WTC11 (cell line): ENCODE measurements at regions not wholly inside any gene's neighbourhood (a gene's known extent, or its start where the extent isn't known, plus 50 kb on each side); places are given as distances from the start of the nearest gene placed in this dataset.

Experiments used
- ATAC-seq: fragments of 200-7000 bp; cut with Tn5 transposase; 2 replicates; pipeline ENCODE4 v1.10.0; 2021; ENCODE audit warnings: mild to moderate bottlenecking, moderate library complexity
- CTCF ChIA-PET: fragments of 300-600 bp; sonication (Branson Sonifier 250); formaldehyde crosslinking; loops from one replicate; lab custom pipeline; 2021; ENCODE audit warnings: antibody characterized with exemption; lab: Charles Lee
- POLR2A ChIA-PET: fragments of 350-600 bp; sonication (Branson Sonifier 250); formaldehyde crosslinking; loops from one replicate; lab custom pipeline; 2021; ENCODE audit warnings: antibody characterized with exemption; lab: Charles Lee
- DNase-seq: peaks from one replicate; pipeline ENCODE4 v3.0.0; 2021; ENCODE audit warnings: low spot score
- H3K27ac Mint-ChIP-seq: 2 replicates; pipeline ENCODE4 v1.8.0; 2021; ENCODE audit warnings: mixed read lengths
- H3K27me3 Mint-ChIP-seq: 2 replicates; pipeline ENCODE4 v1.8.0; 2021; ENCODE audit warnings: low read depth, mild to moderate bottlenecking, moderate library complexity, mixed read lengths
- H3K36me3 Mint-ChIP-seq: 2 replicates; pipeline ENCODE4 v1.8.0; 2021; ENCODE audit warnings: mixed read lengths
- H3K4me1 Mint-ChIP-seq: 2 replicates; pipeline ENCODE4 v1.8.0; 2022; ENCODE audit warnings: mixed read lengths
- H3K4me3 Mint-ChIP-seq: 2 replicates; pipeline ENCODE4 v1.8.0; 2021; ENCODE audit warnings: mild to moderate bottlenecking, moderate library complexity, mixed read lengths
- H3K9me3 Mint-ChIP-seq: 2 replicates; pipeline ENCODE4 v1.8.0; 2021; ENCODE audit warnings: mixed read lengths
- NR1H2 ChIP-seq: sonication (generic); formaldehyde crosslinking; IDR thresholded peaks from 2 replicates; pipeline ENCODE4 v1.9.0; 2021; ENCODE audit warnings: mild to moderate bottlenecking, moderate library complexity, missing genetic modification reagents
- RORB ChIP-seq: fragments of 250-450 bp; sonication (Bioruptor Pico); IDR thresholded peaks from 2 replicates; pipeline ENCODE4 v1.9.0; 2021; ENCODE audit warnings: mild to moderate bottlenecking
- ZNF121 ChIP-seq: sonication (generic); formaldehyde crosslinking; IDR thresholded peaks from 2 replicates; pipeline ENCODE4 v1.8.0; 2023; ENCODE audit warnings: missing genetic modification reagents
- ZNF219 ChIP-seq: sonication (generic); formaldehyde crosslinking; IDR thresholded peaks from 2 replicates; pipeline ENCODE4 v1.8.0; 2023; ENCODE audit warnings: missing genetic modification reagents, mild to moderate bottlenecking, borderline replicate concordance
- ZNF423 ChIP-seq: fragments of 250-450 bp; sonication (Bioruptor Pico); IDR thresholded peaks from 2 replicates; pipeline ENCODE4 v2.1.2; 2022; ENCODE audit warnings: mild to moderate bottlenecking, moderate library complexity
- TF ChIP-seq, protein P1 (sequence below): fragments of 250-450 bp; sonication (Bioruptor Pico); IDR thresholded peaks from 2 replicates; pipeline ENCODE4 v1.9.0; 2021; ENCODE audit warnings: mild to moderate bottlenecking, borderline replicate concordance
- TF ChIP-seq, protein P2 (sequence below): sonication (generic); formaldehyde crosslinking; IDR thresholded peaks from 2 replicates; pipeline ENCODE4 v1.8.1; 2023; ENCODE audit warnings: mild to moderate bottlenecking, moderate library complexity, missing genetic modification reagents
- TF ChIP-seq, protein P3 (sequence below): sonication (generic); formaldehyde crosslinking; conservative IDR thresholded peaks from 2 replicates; pipeline ENCODE4 v1.8.1; 2023; ENCODE audit warnings: mild to moderate bottlenecking, low read depth, missing genetic modification reagents, moderate library complexity
- TF ChIP-seq, protein P4 (sequence below): fragments of 250-450 bp; sonication (Bioruptor Pico); IDR thresholded peaks from 2 replicates; pipeline ENCODE4 v2.1.2; 2022; ENCODE audit warnings: mild to moderate bottlenecking, moderate library complexity
- TF ChIP-seq, protein P5 (sequence below): sonication (generic); formaldehyde crosslinking; IDR thresholded peaks from 2 replicates; pipeline ENCODE4 v1.8.1; 2023; ENCODE audit warnings: mild to moderate bottlenecking, missing genetic modification reagents, borderline replicate concordance

DNA sequence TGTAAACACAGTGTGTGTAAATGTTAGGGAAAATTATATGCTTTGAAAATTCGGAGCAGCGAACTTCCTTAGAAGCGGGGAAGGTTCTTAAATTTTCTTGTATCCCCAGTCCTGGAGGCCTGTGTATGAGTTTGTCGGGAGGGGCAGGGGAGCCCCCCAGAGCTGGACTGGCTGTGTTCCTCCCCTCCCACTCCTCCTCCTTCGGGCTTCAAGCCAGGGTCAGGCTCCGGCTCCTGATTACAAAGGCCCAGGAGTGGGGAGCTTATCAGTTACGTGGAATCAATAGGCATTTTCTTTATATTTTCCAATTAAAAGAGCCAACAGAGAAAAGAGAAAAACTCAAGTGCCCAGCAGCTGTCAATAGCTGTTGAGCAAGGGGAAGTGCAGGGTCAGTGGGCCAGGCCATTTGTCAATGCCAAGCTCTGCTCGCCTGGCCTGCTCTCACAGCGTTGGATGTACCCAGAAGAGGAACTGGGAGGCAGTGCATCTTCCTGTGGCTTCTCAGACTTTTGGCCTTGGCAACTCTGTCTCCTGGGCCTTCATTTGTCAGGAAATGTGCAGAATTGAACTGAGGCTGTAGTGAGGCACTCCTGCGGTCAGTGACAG, 156.9 kb upstream of the PCBD1 start (continued):
- TF ChIP-seq, protein P1, sequence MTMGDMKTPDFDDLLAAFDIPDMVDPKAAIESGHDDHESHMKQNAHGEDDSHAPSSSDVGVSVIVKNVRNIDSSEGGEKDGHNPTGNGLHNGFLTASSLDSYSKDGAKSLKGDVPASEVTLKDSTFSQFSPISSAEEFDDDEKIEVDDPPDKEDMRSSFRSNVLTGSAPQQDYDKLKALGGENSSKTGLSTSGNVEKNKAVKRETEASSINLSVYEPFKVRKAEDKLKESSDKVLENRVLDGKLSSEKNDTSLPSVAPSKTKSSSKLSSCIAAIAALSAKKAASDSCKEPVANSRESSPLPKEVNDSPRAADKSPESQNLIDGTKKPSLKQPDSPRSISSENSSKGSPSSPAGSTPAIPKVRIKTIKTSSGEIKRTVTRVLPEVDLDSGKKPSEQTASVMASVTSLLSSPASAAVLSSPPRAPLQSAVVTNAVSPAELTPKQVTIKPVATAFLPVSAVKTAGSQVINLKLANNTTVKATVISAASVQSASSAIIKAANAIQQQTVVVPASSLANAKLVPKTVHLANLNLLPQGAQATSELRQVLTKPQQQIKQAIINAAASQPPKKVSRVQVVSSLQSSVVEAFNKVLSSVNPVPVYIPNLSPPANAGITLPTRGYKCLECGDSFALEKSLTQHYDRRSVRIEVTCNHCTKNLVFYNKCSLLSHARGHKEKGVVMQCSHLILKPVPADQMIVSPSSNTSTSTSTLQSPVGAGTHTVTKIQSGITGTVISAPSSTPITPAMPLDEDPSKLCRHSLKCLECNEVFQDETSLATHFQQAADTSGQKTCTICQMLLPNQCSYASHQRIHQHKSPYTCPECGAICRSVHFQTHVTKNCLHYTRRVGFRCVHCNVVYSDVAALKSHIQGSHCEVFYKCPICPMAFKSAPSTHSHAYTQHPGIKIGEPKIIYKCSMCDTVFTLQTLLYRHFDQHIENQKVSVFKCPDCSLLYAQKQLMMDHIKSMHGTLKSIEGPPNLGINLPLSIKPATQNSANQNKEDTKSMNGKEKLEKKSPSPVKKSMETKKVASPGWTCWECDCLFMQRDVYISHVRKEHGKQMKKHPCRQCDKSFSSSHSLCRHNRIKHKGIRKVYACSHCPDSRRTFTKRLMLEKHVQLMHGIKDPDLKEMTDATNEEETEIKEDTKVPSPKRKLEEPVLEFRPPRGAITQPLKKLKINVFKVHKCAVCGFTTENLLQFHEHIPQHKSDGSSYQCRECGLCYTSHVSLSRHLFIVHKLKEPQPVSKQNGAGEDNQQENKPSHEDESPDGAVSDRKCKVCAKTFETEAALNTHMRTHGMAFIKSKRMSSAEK (CRISPR knock-in tag) = no peak

DNA sequence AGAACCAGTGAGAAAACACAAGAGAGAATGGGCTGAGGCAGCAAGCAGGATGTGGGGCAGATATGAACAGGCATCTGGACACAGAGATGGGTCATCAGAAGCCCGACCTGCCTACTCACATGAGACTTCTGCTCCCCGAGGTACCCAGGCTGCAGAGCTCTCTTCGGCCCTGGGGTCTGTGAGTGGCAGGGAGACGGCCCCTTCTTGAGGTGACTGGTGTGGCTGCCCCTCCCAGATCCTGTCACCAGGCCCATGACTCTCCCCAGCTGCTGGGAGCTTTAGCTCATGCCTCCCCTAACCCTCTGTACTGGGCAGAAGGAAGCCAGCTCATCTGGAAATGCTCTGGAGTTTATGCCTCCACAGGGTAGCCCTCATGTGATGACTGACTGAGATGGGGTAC, 157.6 kb upstream of the PCBD1 start:
- Mint-ChIP-seq H3K4me3 (no peak overlapping the region), H3K36me3 (no peaks in the 10 kb centered on the region), H3K27me3 (peaks cover 3% of the 10 kb centered on the region; the same call in 1 of the 2 replicates), H3K27ac (no peak overlapping the region), H3K4me1 (peaks cover 8% of the 10 kb centered on the region), H3K9me3 (no peaks in the 10 kb centered on the region)
- POLR2A ChIA-PET = no interaction called here
- ATAC-seq (no peak), DNase-seq (no peak)
- CTCF ChIA-PET = interaction anchor here (1.0 to 1.4 kb wide), 3 partner anchors 12 to 163 kb away, joined by 3 to 7 read pairs (median 5); no protein-coding TSS in a partner anchor
- TF ChIP-seq ZNF121 (CRISPR knock-in tag) (no peak), NR1H2 (CRISPR knock-in tag) (no peak), ZNF423 (CRISPR knock-in tag) (no peak)
- TF ChIP-seq, protein P2, sequence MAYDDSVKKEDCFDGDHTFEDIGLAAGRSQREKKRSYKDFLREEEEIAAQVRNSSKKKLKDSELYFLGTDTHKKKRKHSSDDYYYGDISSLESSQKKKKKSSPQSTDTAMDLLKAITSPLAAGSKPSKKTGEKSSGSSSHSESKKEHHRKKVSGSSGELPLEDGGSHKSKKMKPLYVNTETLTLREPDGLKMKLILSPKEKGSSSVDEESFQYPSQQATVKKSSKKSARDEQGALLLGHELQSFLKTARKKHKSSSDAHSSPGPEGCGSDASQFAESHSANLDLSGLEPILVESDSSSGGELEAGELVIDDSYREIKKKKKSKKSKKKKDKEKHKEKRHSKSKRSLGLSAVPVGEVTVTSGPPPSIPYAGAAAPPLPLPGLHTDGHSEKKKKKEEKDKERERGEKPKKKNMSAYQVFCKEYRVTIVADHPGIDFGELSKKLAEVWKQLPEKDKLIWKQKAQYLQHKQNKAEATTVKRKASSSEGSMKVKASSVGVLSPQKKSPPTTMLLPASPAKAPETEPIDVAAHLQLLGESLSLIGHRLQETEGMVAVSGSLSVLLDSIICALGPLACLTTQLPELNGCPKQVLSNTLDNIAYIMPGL (CRISPR knock-in tag) = no peak
- TF ChIP-seq, protein P3, sequence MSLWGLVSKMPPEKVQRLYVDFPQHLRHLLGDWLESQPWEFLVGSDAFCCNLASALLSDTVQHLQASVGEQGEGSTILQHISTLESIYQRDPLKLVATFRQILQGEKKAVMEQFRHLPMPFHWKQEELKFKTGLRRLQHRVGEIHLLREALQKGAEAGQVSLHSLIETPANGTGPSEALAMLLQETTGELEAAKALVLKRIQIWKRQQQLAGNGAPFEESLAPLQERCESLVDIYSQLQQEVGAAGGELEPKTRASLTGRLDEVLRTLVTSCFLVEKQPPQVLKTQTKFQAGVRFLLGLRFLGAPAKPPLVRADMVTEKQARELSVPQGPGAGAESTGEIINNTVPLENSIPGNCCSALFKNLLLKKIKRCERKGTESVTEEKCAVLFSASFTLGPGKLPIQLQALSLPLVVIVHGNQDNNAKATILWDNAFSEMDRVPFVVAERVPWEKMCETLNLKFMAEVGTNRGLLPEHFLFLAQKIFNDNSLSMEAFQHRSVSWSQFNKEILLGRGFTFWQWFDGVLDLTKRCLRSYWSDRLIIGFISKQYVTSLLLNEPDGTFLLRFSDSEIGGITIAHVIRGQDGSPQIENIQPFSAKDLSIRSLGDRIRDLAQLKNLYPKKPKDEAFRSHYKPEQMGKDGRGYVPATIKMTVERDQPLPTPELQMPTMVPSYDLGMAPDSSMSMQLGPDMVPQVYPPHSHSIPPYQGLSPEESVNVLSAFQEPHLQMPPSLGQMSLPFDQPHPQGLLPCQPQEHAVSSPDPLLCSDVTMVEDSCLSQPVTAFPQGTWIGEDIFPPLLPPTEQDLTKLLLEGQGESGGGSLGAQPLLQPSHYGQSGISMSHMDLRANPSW (CRISPR knock-in tag) = no peak

DNA sequence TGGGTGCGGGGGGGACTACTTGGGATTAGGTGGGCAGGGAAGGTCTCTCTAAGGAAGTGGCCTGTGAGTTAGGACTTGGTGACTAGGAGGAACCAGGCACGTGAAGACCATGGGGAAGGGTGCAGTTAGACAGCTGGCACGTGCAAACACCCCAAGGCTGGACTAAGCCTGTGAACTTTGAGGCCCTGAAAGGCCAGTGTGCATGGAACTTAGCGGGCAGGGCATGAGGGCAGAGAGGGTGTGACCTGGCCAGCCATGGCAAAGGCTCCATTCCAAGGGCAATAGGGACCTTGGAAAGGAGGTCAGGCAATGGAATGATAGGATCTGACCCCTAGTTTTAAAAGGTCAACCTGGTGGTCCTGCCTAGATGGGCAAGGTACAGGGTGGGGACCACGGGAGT, 158.4 kb upstream of the PCBD1 start:
- ATAC-seq = no peak
- TF ChIP-seq RORB (no peak), ZNF219 (CRISPR knock-in tag) (no peak)
- TF ChIP-seq, protein P4, sequence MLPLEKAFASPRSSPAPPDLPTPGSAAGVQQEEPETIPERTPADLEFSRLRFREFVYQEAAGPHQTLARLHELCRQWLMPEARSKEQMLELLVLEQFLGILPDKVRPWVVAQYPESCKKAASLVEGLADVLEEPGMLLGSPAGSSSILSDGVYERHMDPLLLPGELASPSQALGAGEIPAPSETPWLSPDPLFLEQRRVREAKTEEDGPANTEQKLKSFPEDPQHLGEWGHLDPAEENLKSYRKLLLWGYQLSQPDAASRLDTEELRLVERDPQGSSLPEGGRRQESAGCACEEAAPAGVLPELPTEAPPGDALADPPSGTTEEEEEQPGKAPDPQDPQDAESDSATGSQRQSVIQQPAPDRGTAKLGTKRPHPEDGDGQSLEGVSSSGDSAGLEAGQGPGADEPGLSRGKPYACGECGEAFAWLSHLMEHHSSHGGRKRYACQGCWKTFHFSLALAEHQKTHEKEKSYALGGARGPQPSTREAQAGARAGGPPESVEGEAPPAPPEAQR = no peak
- TF ChIP-seq, protein P5, sequence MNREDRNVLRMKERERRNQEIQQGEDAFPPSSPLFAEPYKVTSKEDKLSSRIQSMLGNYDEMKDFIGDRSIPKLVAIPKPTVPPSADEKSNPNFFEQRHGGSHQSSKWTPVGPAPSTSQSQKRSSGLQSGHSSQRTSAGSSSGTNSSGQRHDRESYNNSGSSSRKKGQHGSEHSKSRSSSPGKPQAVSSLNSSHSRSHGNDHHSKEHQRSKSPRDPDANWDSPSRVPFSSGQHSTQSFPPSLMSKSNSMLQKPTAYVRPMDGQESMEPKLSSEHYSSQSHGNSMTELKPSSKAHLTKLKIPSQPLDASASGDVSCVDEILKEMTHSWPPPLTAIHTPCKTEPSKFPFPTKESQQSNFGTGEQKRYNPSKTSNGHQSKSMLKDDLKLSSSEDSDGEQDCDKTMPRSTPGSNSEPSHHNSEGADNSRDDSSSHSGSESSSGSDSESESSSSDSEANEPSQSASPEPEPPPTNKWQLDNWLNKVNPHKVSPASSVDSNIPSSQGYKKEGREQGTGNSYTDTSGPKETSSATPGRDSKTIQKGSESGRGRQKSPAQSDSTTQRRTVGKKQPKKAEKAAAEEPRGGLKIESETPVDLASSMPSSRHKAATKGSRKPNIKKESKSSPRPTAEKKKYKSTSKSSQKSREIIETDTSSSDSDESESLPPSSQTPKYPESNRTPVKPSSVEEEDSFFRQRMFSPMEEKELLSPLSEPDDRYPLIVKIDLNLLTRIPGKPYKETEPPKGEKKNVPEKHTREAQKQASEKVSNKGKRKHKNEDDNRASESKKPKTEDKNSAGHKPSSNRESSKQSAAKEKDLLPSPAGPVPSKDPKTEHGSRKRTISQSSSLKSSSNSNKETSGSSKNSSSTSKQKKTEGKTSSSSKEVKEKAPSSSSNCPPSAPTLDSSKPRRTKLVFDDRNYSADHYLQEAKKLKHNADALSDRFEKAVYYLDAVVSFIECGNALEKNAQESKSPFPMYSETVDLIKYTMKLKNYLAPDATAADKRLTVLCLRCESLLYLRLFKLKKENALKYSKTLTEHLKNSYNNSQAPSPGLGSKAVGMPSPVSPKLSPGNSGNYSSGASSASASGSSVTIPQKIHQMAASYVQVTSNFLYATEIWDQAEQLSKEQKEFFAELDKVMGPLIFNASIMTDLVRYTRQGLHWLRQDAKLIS (CRISPR knock-in tag) = no peak
- TF ChIP-seq, all 79 proteins: peak for 0
- DNase-seq = no peak
- no peaks in the 10 kb centered on the region for H3K9me3 Mint-ChIP-seq
- ChIA-PET POLR2A (no interaction called here), CTCF (interaction anchor here (0.9 kb wide), 1 partner anchor 18 kb away, joined by 3 read pairs; no protein-coding TSS in a partner anchor)
- H3K27ac Mint-ChIP-seq = no peak overlapping the region
- H3K4me3 Mint-ChIP-seq = no peak overlapping the region
- H3K36me3 Mint-ChIP-seq = no peaks in the 10 kb centered on the region
- peaks cover 8% of the 10 kb centered on the region for H3K4me1 Mint-ChIP-seq
- peaks cover 3% of the 10 kb centered on the region; the same call in 1 of the 2 replicates for H3K27me3 Mint-ChIP-seq
